ENCODE measurements at regions not wholly inside any gene's neighbourhood (a gene's known extent, or its start where the extent isn't known, plus 50 kb on each side); places are given as distances from the start of the nearest gene placed in this dataset.

- FAIRE-seq: no peak
These were observed 103.7 kb upstream of the PRMT6 start for GRCh38 chr1:106952776-106953175.

GRCh38 chr1:106954661-106955229 is 101.7 kb upstream of the PRMT6 start:
- FAIRE-seq: no peak

GRCh38 chr1:106956721-106957120 is 99.8 kb upstream of the PRMT6 start:
- FAIRE-seq: no peak

- FAIRE-seq: no peak
These were observed 98.7 kb upstream of the PRMT6 start for GRCh38 chr1:106957795-106958194.

- no peak for FAIRE-seq
These were observed 96.1 kb upstream of the PRMT6 start for GRCh38 chr1:106960412-106960811.

GRCh38 chr1:106961646-106962045 is 94.8 kb upstream of the PRMT6 start:
- no peak for FAIRE-seq

GRCh38 chr1:106962591-106962990 is 93.9 kb upstream of the PRMT6 start:
- no peak for FAIRE-seq

GRCh38 chr1:106964495-106964894 is 92.0 kb upstream of the PRMT6 start:
- FAIRE-seq: no peak

GRCh38 chr1:106968644-106969043 is 87.8 kb upstream of the PRMT6 start:
- FAIRE-seq: no peak

- FAIRE-seq: no peak
These were observed 86.7 kb upstream of the PRMT6 start for GRCh38 chr1:106969731-106970130.

- FAIRE-seq: no peak
These were observed 84.4 kb upstream of the PRMT6 start for GRCh38 chr1:106972074-106972473.

GRCh38 chr1:106975944-106976343 is 80.5 kb upstream of the PRMT6 start:
- FAIRE-seq: no peak

- no peak for FAIRE-seq
These were observed 77.8 kb upstream of the PRMT6 start for GRCh38 chr1:106978477-106979322.

- FAIRE-seq: no peak
These were observed 77.1 kb upstream of the PRMT6 start for GRCh38 chr1:106979371-106979770.

GRCh38 chr1:106980121-106980520 is 76.4 kb upstream of the PRMT6 start:
- FAIRE-seq: no peak

- FAIRE-seq: no peak
These were observed 71.7 kb upstream of the PRMT6 start for GRCh38 chr1:106984801-106985200.

GRCh38 chr1:106986603-106987002 is 69.9 kb upstream of the PRMT6 start:
- no peak for FAIRE-seq

GRCh38 chr1:106995970-106996369 is 60.5 kb upstream of the PRMT6 start:
- FAIRE-seq: no peak

- FAIRE-seq: no peak
These were observed 58.0 kb upstream of the PRMT6 start for GRCh38 chr1:106998431-106999002.

- no peak for FAIRE-seq
These were observed 55.6 kb upstream of the PRMT6 start for GRCh38 chr1:107000902-107001301.

GRCh38 chr1:107003972-107004371 is 52.5 kb upstream of the PRMT6 start:
- no peak for FAIRE-seq

GRCh38 chr1:107004421-107004820 is 52.1 kb upstream of the PRMT6 start:
- FAIRE-seq: no peak
